ENCODE measurements at regions not wholly inside any gene's neighbourhood (a gene's known extent, or its start where the extent isn't known, plus 50 kb on each side); places are given as distances from the start of the nearest gene placed in this dataset.

- no peak overlapping the region for H3K4me3 Mint-ChIP-seq
- no peaks in the 10 kb centered on the region for H3K9me3 Mint-ChIP-seq
- no peaks in the 10 kb centered on the region for H3K27me3 Mint-ChIP-seq (ENCODE audit: low read depth)
- no peak for DNase-seq (ENCODE audit: low read depth, low spot score)
- no peaks in the 10 kb centered on the region for H3K4me1 Mint-ChIP-seq
- H3K27ac Mint-ChIP-seq (ENCODE audit: unreplicated experiment) = no peak overlapping the region
- TF ChIP-seq CTCF (conservative IDR thresholded peaks at IDR 0.05) = no peak
- H3K36me3 Mint-ChIP-seq (ENCODE audit: low read depth) = no peaks in the 10 kb centered on the region
Measured at GRCh38 chr12:61652265-61652664, 607.9 kb upstream of the USP15 start.

GRCh38 chr12:61654698-61655097, 605.5 kb upstream of the USP15 start:
- Mint-ChIP-seq H3K4me3 (no peak overlapping the region), H3K27ac (ENCODE audit: unreplicated experiment) (no peak overlapping the region), H3K36me3 (ENCODE audit: low read depth) (no peaks in the 10 kb centered on the region), H3K27me3 (ENCODE audit: low read depth) (no peaks in the 10 kb centered on the region), H3K4me1 (no peaks in the 10 kb centered on the region), H3K9me3 (no peaks in the 10 kb centered on the region)
- TF ChIP-seq CTCF (conservative IDR thresholded peaks at IDR 0.05) = peak; percentile 40
- no peak for DNase-seq (ENCODE audit: low read depth, low spot score)

GRCh38 chr12:61655241-61655640, 605.0 kb upstream of the USP15 start:
- Mint-ChIP-seq H3K4me1 (no peaks in the 10 kb centered on the region), H3K27ac (ENCODE audit: unreplicated experiment) (no peak overlapping the region), H3K4me3 (no peak overlapping the region), H3K36me3 (ENCODE audit: low read depth) (no peaks in the 10 kb centered on the region), H3K9me3 (no peaks in the 10 kb centered on the region), H3K27me3 (ENCODE audit: low read depth) (no peaks in the 10 kb centered on the region)
- no peak for DNase-seq (ENCODE audit: low read depth, low spot score)
- TF ChIP-seq CTCF (conservative IDR thresholded peaks at IDR 0.05) = no peak

GRCh38 chr12:61667676-61668075, 592.5 kb upstream of the USP15 start:
- no peak overlapping the region for H3K4me3 Mint-ChIP-seq
- TF ChIP-seq CTCF (conservative IDR thresholded peaks at IDR 0.05) = no peak

GRCh38 chr12:61676520-61676919, 583.7 kb upstream of the USP15 start:
- H3K27ac Mint-ChIP-seq (ENCODE audit: unreplicated experiment) = no peak overlapping the region

More at GRCh38 chr12:61667676-61668075, 592.5 kb upstream of the USP15 start:
- Mint-ChIP-seq H3K36me3 (ENCODE audit: low read depth) (peaks cover 9% of the 10 kb centered on the region), H3K27ac (ENCODE audit: unreplicated experiment) (no peak overlapping the region), H3K9me3 (peaks cover 9% of the 10 kb centered on the region), H3K4me1 (no peaks in the 10 kb centered on the region), H3K27me3 (ENCODE audit: low read depth) (no peaks in the 10 kb centered on the region)
- DNase-seq (ENCODE audit: low read depth, low spot score) = no peak

More at GRCh38 chr12:61676520-61676919, 583.7 kb upstream of the USP15 start:
- no peak overlapping the region for H3K4me3 Mint-ChIP-seq
- peaks cover 5% of the 10 kb centered on the region for H3K9me3 Mint-ChIP-seq
- no peaks in the 10 kb centered on the region for H3K4me1 Mint-ChIP-seq
- H3K36me3 Mint-ChIP-seq (ENCODE audit: low read depth) = peaks cover 2% of the 10 kb centered on the region
- no peak for TF ChIP-seq CTCF (conservative IDR thresholded peaks at IDR 0.05)
- H3K27me3 Mint-ChIP-seq (ENCODE audit: low read depth) = no peaks in the 10 kb centered on the region
- DNase-seq (ENCODE audit: low read depth, low spot score) = no peak
